Fibroblast of lung (primary cell): ENCODE measurements at regions not wholly inside any gene's neighbourhood (a gene's known extent, or its start where the extent isn't known, plus 50 kb on each side); places are given as distances from the start of the nearest gene placed in this dataset.

Experiments used
- EZH2 ChIP-seq: IDR thresholded peaks from 2 replicates; pipeline ENCODE4 v1.5.1; 2012; ENCODE audit warnings: low read length, control low read depth, mild to moderate bottlenecking; ENCODE audit errors: missing control alignments
- TF ChIP-seq, protein P1 (sequence below), 2 donors: IDR thresholded peaks in 1 of 2; conservative IDR thresholded peaks in 1 of 2; 1 replicate in 1 of 2; 2 replicates in 1 of 2; pipeline ENCODE4 v1.5.1; 2011 to 2012; ENCODE audit warnings: low read length in 2 of 2, control low read depth in 1 of 2, inconsistent platforms in 1 of 2, low read depth in 1 of 2, mild to moderate bottlenecking in 1 of 2

DNA sequence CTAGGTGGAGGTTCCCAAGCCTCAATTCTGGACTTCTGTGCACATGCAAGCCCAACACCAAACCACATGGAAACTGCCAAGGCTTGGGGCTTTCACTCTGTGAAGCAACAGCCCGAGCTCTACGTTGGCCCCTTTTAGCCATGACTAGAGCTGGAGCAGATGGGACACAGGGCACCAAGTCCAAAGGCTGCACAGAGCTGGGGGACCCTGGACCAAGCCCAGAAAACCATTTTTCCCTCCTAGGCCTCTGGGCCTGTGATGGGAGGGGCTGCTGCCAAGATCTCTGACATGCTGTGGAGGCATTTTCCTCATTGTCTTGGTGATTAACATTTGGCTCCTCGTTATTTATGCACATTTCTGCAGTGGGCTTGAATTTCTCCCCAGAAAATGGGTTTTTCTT, 258.7 kb upstream of the ACTRT1 start:
- TF ChIP-seq EZH2: no peak
- TF ChIP-seq, protein P1, sequence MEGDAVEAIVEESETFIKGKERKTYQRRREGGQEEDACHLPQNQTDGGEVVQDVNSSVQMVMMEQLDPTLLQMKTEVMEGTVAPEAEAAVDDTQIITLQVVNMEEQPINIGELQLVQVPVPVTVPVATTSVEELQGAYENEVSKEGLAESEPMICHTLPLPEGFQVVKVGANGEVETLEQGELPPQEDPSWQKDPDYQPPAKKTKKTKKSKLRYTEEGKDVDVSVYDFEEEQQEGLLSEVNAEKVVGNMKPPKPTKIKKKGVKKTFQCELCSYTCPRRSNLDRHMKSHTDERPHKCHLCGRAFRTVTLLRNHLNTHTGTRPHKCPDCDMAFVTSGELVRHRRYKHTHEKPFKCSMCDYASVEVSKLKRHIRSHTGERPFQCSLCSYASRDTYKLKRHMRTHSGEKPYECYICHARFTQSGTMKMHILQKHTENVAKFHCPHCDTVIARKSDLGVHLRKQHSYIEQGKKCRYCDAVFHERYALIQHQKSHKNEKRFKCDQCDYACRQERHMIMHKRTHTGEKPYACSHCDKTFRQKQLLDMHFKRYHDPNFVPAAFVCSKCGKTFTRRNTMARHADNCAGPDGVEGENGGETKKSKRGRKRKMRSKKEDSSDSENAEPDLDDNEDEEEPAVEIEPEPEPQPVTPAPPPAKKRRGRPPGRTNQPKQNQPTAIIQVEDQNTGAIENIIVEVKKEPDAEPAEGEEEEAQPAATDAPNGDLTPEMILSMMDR (conservative IDR thresholded peaks at IDR 0.05 in 1 of 2, IDR thresholded peaks at IDR 0.05 in 1 of 2; ENCODE audit: low read depth in 1 of 2, low read length in 2 of 2): no peak
